ENCODE measurements at regions not wholly inside any gene's neighbourhood (a gene's known extent, or its start where the extent isn't known, plus 50 kb on each side); places are given as distances from the start of the nearest gene placed in this dataset.

GRCh38 chr1:56079391-56079790, 500.0 kb downstream of the PLPP3 start:
- TF ChIP-seq TAF1 (IDR thresholded peaks at IDR 0.05; ENCODE audit: borderline replicate concordance, low read depth, low read length) (no peak), POLR2A (IDR thresholded peaks at IDR 0.05; ENCODE audit: low read depth, low read length) (no peak)
